ENCODE measurements at regions not wholly inside any gene's neighbourhood (a gene's known extent, or its start where the extent isn't known, plus 50 kb on each side); places are given as distances from the start of the nearest gene placed in this dataset.

DNA sequence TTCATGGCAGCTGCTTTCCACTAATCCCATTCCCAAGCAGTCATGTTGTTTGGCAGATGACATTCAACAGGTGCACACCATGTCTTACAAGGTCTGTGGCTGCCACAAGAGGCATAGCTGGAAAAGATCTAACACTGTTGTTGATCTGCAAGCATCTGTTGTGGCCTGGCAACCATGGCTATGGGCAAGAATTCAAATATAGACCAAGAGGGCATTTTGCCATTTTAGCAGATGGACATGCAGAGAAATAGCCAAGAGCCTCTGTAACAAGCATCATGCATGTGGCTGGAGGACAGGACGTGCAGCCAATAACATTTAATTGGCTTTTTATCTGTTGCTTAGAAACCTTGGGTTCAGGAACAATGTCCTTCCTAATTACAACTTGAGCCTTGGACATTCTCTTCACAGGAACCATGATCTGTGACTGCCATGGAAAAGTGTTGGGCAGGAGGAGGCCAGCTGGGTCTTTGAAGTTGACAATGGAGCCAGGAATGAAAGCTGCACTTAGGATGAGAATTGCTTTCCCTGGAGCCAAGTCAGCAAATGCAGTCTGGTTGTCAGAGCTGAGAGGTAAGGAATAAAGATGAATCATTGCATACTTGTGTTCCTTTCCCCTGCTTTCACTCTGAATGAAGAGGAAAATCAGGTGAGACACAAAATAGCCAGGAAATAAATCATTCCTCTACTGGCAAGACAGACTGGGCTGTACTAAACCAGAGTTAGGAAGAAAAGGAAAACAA, 113.6 kb upstream of the ANO5 start:
- TF ChIP-seq, protein P1, sequence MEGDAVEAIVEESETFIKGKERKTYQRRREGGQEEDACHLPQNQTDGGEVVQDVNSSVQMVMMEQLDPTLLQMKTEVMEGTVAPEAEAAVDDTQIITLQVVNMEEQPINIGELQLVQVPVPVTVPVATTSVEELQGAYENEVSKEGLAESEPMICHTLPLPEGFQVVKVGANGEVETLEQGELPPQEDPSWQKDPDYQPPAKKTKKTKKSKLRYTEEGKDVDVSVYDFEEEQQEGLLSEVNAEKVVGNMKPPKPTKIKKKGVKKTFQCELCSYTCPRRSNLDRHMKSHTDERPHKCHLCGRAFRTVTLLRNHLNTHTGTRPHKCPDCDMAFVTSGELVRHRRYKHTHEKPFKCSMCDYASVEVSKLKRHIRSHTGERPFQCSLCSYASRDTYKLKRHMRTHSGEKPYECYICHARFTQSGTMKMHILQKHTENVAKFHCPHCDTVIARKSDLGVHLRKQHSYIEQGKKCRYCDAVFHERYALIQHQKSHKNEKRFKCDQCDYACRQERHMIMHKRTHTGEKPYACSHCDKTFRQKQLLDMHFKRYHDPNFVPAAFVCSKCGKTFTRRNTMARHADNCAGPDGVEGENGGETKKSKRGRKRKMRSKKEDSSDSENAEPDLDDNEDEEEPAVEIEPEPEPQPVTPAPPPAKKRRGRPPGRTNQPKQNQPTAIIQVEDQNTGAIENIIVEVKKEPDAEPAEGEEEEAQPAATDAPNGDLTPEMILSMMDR (conservative IDR thresholded peaks at IDR 0.05 in 1 of 2, IDR thresholded peaks at IDR 0.05 in 1 of 2; ENCODE audit: low read depth in 1 of 2, low read length in 2 of 2): no peak
- TF ChIP-seq EZH2 (IDR thresholded peaks at IDR 0.05; ENCODE audit: low read length, missing control alignments): no peak
